CD4-positive, alpha-beta T cell treated with Interleukin-2 at 100 ng/mL for 4 hours (primary cell): ENCODE measurements at regions not wholly inside any gene's neighbourhood (a gene's known extent, or its start where the extent isn't known, plus 50 kb on each side); places are given as distances from the start of the nearest gene placed in this dataset.
"Not testable (repeated sequence)": the region's sequence is repeated elsewhere in the genome, so short reads cannot be mapped to it uniquely, and the experiment has no call there.

Source experiments
- DNase-seq: peaks from one replicate; pipeline ENCODE4 v3.0.0-alpha.2; 2020; ENCODE audit warnings: low spot score

DNA sequence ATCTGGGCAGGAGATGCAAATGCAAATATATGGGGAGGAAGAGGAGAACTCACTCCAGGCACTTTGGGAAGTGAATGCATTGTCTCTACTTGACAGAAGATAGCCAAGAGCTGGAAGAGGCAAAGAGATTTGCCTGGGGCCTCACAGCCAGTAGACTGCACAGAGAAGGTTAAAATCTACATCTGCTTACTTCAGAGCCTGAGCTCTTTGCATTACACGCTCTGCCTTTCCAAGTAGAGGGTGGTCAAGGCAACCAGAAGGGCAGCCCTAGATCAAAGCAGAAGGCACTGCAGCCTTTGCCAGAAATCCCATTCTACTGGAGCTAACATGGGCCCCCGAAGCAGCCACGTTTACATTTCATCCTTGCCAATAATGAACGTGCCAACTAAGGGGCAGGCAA lies 407.2 kb upstream of the CCL2 start:
- DNase-seq = no peak

DNA sequence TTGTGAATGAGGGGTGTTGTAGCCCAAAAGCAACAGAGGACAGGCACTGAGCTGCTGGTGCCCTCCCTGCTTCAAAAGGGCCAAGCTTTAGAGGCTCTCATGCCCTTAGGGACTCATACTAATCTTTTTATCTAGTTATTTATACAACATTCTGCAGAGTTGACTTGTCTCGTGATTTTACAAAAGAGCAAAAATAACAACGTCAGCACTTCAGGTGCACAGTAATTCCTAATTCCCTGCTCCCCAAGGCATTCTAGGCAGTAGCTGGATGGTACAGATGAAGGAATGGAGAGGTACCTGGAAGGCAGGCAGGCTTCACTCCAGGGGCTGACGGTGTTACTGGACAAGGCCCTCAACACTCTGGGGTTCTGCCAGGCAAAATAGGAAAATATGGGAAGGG lies 406.7 kb upstream of the CCL2 start:
- no peak for DNase-seq

DNA sequence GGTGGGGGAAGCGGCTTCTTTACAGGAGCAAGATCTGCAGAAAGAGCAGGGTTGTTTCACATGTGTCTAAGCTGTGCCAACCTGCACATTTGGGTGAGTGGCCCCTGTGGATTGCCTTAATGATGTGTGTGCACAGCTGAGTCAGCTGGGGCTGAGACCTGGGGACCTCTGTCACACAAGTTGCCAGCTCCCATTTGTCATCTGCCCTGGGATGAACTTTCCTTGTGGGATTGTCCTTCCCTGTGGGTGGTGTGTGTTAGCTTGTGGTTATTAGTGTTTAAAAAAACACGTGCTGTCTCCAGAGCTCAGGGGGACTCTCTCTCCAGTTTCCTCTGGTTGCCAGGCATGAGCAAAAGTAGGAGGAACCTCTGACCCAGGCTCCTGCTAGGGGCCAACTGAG lies 400.5 kb upstream of the CCL2 start:
- DNase-seq = no peak

DNA sequence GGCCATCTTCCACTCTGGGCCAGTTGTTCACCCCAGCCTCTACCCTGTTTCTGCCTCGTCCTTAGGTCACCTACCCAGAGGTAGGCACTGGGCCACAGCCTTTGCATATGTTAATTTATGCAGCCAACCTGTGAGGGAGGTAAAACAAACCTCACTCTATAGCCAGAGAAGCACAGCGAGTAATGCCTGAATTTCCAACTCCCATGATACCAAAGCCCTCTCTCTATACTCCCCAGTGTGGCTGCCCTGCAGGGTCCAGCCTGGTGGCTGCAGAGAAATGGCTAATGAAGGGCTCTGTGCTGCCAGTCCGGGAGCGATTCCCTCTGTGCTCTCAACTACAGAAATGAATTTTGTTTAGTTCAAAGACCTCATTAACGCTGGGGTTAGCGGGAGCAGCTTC lies 397.0 kb upstream of the CCL2 start:
- DNase-seq = no peak

DNA sequence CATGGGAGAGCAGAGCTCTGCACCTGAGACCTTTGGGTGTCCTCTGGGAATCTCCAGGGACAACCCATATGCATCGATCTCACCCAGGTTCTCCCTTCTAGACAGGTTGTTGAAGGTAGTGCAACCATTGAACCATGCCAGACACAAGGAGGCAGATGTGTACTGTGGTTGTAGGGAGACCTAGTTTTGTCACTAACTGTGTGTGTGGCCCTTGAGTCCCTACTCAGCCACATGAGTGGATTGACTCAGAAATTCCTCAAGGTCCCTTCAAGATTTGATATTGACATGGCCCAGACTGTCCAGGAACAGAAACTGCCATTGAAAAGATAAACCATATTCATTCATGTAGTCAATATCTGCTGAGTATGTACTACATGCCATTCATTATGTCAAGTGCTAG lies 396.4 kb upstream of the CCL2 start:
- DNase-seq = no peak

DNA sequence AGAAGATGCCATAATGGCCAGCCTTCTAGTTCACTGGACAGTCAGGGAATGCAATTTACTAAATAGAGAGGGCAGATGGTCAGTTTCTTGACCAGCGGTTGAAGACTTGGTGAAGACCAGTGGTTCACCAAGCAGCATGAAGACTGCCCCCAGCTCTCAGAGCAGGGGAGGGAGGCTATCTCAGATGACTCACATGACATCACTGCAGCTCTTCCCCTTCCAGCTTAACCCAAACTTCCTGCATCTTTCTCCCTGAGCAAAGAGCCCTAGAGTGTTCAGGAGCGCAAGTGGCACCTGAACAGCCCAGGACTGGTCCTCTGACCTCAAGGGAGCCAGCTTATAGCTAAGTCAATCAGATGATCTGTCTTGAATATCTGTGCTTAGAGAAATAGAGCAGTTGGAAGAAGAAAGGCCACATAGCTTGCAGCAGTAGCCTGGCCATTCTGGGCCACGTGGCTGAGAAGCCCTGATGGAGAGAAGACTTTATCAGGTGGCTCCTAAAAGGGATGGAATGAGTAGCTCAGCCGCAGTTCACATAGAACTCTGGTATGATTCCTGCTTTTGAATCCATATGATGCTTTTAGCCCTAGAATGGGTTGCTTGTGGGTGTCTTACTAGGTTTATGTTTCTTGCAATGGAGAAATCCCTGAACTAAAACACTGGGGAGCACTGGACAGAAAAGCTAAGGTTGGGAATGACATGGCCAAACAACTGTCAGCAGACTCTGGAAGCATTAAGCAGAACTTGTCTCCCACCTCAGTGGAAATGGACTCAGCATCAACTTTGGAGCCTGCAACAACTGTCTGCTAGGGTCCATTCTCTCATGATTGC lies 392.1 kb upstream of the CCL2 start:
- DNase-seq = no peak

DNA sequence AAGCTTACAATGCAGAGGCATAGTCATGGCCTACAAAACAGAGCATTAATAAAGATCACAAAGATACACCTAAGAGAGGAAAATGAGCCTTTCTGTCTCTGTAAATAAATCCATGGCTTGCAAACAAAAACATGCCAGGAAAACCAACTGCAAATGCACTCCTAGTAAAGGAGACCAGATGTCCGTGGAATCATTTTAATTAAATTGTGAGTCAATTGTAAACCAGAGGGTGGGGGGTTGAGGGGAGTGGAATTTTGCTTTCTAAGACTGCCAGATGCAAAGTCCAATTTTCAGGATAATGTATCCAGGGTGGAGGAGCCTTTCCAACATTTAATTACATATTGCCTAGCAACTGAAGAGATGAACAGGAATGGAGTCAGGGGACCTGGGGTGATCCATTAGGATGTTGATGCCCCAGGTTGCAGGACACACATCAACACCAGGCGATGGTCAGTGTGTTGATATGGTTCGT lies 390.3 kb upstream of the CCL2 start:
- no peak for DNase-seq

DNA sequence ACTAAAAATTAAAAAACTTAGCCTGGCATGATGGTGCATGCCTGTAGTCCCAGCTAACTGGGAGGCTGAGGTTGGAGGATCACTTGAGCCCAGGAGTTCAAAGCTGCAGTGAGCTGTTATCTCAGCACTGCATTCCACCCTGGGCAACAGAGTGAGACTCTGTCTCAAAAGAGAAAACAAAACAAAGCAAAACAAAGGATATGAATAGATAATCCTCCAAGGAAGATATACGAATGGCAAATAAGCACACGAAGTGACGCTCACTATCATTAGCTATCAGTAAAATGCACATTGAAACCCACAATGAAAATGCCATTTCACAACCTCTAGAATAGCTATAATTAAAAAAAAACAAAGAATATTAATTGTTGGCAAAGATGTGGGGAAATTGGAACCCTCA lies 386.2 kb upstream of the CCL2 start:
- no peak for DNase-seq

DNA sequence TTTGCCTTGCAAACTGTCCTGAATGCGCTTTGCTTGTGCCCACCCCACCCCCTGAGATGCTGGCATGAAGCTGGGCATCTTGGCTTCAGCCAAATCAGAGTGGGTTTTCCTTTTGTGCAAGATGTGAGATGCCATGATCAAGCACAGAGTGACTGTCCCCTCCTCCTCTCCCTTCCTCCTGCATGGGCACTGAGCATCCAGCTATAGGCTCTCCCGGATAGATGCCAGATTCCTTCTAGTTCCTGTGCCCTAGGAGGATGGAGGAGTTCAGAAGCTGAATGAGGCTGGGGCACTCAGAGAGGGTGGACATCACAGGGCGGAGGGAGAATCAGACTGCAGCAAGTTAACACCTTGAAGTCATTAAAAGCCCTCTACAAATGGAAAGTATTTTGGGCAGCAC lies 384.1 kb upstream of the CCL2 start:
- no peak for DNase-seq

DNA sequence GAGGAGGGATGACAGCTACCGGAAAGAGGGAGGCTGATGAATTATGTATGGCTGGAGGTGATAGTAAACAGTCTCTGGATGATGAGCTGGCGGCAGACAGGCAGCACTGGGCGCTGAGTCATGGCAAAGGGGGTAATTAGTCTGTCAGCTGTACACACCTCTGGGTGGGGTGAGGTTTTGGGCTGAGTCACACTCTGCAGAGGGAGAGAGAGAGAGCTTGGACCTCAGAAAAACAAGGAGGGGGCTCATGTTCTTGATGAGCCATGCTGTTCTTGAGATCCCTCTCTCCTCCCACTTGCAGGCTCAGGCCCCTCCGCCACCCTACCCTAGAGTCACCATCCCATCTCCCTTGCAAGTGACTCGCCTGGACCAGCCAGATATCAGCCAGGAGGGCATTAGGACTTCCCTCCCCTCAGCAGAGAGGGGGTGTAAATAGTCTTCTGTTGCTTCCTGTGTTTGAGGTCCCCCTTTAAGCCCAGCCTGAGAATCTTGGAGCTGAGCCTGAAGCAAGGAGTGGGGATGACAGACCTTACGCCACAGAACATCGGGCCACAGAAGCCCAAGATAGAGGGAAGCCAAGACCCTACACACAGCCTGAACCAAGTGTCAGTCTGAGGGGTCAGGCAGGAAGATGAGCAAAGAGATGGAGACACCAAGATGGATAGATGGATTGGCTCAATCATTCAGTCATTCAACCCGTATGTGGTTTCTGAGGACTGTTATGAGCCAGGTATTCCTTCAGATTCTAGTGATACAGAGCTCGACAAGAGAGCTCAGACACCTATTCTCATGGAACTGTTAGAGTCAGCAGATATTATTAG lies 383.2 kb upstream of the CCL2 start:
- DNase-seq = no peak

DNA sequence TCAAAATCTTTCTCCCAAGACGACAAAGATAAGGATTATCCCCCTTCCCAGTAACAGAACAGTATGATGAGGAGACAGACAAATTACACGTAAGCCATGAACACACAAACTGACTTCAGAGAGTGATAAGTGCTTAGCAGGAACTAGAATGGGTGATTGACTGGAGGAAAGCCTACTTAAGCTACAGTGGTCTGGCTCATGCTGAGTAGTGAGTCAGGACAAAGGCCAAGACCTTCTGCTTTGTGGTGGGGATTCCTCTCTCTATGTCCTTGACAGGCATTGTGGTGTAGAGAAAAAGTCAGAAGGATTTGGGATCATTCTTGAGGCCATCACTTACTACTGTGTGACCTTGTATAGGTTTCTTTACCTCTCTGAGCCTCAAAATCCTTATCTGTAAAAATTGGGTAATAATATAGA lies 381.9 kb upstream of the CCL2 start:
- DNase-seq = no peak

DNA sequence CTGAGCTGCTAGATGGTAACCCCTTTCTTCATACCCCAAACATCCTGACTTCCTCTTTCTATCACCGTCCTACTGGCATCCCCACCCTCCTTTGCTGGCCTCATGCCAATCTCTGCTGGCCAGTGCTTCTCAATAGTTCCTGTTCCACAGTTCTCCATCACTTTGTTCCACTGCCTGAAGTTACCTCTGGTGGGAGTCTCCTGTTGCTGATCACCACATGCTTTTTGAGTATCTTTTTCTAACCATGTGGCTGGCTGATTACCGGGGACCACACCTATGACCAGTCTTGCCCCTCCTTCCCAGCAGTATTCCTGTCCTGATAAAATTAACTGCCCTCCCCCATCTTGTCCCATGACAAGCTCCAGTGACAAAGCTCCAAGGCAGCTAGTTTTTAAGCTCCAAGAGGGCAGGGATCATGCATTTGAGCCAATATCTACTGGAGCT lies 380.4 kb upstream of the CCL2 start:
- no peak for DNase-seq

DNA sequence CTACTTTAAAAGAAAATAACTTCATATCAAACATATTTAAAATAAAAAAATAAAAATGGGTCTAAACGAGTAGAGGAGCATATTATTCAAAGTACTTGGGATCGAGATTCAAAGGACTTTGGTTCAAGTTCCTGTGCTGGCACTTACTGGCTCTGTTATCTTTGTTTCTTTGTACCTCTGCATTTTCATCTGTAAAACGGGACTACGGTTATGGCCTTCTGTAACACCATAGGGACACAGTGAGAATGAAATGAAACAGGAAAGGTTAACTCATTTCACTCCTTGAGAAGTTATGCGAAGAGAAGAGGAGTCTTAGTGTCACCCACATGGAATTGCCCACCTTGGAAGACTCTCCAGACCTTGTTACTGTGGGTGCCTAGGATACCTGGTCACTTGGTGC lies 379.1 kb upstream of the CCL2 start:
- DNase-seq = no peak

DNA sequence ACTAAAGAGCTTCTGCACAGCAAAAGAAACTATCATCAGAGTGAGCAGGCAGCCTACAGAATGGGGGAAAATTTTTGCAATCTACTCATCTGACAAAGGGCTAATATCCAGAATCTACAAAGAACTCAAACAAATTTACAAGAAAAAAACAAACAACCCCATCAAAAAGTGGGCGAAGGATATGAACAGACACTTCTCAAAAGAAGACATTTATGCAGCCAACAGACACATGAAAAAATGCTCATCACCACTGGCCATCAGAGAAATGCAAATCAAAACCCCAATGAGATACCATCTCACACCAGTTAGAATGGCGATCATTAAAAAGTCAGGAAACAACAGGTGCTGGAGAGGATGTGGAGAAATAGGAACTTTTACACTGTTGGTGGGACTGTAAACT lies 372.8 kb upstream of the CCL2 start:
- DNase-seq = not testable (repeated sequence)

DNA sequence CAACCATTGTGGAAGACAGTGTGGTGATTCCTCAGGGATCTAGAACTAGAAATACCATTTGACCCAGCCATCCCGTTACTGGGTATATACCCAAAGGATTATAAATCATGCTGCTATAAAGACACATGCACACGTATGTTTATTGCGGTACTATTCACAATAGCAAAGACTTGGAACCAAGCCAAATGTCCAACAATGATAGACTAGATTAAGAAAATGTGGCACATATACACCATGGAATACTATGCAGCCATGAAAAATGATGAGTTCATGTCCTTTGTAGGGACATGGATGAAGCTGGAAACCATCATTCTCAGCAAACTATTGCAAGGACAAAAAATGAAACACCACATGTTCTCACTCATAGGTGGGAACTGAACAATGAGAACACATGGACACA lies 372.4 kb upstream of the CCL2 start:
- not testable (repeated sequence) for DNase-seq

DNA sequence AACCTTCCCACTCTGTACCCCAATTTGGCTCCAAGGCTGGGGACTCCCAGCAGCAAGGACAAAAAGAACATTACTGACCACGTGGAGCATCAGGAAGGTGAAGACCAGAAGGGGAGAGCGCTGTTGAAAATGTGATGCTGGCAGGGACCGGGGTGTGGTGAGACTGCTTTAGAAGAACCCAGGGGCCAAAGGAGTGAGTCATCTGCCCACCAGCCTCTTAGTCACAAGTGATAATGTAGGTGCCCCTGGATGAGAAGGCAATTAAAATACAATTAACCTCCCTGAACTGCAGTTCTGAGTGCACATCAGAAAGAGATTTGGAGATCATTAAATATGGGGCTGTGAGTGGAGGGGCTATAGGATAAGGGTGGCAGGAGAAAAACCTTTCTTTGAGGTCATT lies 366.6 kb upstream of the CCL2 start:
- no peak for DNase-seq

DNA sequence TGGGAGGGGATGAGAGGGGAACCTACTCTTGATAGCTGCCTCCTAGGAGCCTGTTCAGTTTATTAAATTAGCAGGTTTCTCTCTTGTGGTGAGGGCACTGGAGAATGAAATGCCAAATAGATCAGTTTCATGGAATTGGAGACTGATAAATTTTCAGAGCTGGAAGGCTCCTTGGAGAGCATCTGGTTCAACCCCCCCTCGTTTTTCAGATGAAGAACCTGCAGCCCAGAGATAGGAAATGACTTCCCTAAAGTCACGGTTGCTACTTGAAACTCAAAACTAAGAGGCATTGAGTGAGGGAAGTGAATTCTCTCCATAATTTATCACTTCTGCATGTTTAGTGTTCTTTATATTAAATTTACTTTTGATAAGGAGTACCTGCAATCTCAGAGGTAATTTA lies 366.0 kb upstream of the CCL2 start:
- DNase-seq = no peak

DNA sequence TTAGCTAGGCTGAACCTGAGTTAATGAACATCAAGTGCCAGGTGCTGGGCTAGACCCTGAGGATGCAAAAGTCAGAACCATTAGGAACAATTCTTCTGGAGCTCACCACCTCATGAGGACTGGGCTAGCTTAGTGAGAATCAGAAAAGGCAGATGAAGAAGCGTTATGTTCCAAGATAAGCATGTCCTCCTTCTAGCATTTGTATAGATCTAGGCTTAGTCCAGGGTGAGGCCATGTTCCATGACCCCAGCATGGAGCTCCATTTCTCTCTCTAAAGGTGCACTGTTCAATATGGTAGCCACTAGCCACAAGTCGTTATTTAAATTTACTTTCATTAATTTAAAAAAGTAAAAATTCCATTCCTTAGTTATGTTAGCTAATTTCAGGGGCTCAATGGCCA lies 365.3 kb upstream of the CCL2 start:
- DNase-seq = no peak

DNA sequence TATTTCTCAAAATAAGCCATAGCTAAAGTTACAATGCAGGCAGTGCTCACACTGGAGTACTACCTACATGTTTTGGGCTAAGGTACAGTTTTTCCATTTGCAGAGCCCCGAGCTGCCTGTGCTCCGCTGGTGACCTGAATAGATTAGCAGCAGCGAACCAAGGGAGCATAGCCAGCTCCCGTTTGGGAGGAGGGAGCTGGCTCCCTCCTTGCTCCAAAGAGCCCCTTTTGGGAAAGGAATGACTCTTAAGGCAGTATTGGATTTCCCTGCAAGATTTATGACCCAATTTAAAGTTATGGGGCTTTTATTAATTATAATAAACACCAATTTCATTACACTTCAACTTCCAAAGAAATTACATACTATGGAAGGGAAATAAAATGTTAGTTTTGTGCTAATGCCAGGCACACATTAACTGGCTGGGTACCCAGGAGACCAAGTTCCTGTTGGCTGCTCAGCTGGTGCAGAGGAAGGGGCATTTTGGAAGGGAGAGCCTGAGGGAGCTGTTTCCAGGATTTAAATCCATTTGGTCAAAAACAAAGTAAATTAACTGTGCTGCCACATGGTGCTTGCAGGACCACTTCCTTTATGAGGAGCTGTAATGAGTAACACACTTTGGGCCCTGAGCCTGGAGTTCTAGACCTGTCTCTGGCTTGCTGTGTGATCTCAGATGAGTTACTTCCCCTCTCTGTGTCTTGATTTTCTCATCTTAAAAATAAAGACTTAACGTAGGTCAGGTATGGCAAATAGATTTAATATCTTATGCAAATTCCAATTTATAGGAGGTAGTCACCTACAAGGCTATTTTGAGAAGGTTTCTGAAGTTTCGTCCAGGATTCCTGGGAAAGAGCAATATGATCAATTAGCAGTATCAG lies 362.1 kb upstream of the CCL2 start:
- no peak for DNase-seq

DNA sequence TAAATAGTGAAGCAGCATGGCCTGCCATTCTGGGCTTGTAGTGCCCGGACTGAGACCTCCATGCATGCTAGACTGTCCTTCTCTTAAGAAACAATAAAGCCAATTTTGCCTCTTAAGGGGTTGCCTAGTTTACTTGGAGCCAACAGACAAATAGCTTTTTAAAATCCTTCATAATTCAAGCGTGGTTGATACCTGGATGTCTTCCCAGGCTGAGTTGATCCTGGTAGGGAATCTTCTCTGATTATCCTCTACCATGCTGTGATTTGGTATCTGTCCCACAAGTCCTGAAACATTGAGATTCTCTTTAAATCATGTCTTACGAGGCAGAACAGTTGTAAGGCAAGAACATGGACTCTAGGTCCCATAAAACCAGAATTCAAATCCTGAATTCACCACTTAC lies 359.6 kb upstream of the CCL2 start:
- no peak for DNase-seq

DNA sequence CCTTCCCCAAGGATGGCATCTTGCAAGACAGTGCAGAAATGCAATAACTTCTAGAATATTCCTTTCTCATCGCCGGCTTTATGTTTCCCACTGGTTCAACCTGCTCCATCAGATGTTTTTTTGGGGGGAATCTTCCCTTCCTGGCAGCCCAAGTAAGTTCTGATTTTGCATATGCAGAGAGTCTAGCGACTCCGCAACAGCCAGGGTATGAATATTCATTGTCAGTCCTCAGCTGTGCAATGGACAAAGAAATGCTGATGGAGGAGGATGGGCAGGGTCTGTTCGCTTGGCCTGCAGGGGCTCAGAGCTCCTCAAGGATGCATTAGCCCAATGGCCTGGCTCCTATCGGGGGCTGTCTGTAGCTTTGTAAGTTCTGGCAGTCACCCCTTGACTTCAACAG lies 358.8 kb upstream of the CCL2 start:
- no peak for DNase-seq

DNA sequence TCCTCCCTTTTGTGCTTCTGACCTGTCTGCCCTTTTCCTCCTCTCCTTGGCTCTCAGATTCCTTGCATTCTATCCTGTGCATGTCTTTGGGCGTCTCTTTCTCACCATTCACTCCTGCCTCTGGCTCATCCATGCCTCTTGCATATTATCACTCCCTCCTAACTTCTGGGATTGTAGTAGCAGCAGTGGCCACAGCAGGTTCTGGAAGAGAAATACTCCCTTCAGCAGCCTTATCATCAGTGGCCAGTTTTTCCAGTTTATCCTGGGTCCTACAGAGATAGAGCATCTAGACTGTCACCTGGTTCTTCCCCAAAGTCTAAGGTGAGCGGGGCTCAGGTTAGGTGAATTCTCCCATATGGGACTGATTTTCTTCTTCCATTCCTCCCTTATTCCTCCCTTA lies 354.0 kb upstream of the CCL2 start:
- no peak for DNase-seq
